HG02571 (cell line): ENCODE measurements at regions not wholly inside any gene's neighbourhood (a gene's known extent, or its start where the extent isn't known, plus 50 kb on each side); places are given as distances from the start of the nearest gene placed in this dataset.

Experiments used
- ATAC-seq: cut with Tn5 transposase; IDR thresholded peaks from one replicate; pipeline ENCODE4 v1.9.1; 2021; ENCODE audit warnings: mild to moderate bottlenecking, moderate library complexity; ENCODE audit not compliant: unreplicated experiment

DNA sequence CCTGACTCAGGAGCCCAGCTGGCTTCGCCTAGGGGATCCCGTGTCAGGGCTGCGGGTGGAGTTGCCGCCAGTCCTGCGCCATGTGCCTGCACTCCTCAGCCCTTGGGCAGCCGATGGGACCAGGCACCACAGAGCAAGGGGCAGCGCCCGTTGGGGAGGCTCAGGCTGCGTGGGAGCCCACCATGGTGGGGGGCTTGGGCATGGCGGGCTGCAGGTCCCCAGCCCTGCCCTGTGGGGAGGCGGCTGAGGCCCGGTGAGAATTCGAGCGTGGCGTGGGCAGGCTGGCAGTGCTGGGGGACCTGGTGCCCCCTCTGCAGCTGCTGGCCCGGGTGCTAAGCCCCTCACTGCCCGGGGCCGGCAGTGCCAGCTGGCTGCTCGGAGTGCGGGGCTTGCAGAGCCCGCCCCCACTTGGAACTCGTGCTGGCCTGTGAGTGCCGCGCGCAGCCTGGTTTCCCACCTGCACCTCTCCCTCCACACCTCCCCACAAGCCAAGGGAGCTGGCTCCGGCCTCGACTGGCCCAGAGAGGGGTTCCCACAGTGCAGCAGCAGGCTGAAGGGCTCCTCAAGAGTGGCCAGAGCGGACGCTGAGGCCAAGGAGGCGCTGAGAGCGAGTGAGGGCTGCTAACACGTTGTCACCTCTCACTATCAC, 135.1 kb upstream of the SEL1L start:
- no peak for ATAC-seq

DNA sequence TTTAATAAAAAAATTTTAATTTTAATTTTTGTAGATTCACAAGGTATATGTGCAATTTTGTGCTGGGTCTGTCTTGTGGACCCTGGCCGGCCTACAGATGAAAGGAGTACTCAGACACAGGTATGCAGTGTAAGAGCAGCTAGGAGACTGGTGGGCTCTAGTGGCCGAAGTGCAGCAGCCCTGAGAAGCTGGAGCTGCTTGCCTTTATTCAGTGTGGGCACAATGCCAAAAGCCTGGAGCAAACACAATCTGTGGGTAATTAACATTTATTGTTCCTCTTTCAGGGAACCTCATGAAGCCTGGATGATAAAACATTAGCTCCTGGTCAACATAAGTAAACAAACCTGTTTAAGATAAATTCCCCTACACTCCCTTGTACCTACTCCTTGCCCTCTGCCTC, 135.7 kb upstream of the SEL1L start:
- no peak for ATAC-seq

DNA sequence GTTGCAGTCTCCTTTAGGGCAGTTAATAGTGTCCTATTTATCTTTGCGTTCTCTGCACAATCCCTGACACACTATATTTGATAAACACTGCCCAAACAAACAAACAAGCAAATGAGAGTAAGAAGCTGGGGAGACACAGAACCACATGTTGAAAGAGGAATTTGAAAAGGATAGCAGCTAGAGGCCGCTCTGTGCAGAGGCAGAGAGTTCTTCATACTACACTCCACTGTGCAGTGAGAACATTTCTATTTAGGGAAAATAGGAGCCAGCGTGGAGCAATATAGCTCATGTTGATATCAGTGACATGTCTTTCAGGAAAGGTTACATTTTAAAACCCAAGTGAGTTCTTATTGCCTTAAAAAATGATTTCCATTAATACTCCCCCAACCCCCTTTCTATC, 140.3 kb upstream of the SEL1L start:
- ATAC-seq = no peak

DNA sequence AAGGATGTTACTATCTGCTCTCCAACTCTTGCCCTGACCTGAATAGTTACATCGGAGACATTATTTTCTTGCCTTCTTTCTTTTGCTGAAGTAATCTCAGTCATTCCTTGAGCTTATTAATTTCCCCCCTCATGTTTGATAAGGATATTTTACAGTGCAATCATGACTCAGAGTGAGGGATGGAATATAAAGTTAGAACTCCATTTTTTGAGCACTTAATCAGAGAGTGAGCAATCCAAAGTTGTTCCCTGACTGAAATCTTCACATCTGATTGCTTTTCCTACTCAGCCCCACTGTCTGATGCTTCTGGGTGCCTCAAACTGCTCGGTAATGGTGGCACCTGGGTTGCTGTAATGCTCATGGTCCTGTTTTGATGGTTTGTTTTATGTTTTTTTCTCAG, 142.7 kb upstream of the SEL1L start:
- ATAC-seq = no peak

DNA sequence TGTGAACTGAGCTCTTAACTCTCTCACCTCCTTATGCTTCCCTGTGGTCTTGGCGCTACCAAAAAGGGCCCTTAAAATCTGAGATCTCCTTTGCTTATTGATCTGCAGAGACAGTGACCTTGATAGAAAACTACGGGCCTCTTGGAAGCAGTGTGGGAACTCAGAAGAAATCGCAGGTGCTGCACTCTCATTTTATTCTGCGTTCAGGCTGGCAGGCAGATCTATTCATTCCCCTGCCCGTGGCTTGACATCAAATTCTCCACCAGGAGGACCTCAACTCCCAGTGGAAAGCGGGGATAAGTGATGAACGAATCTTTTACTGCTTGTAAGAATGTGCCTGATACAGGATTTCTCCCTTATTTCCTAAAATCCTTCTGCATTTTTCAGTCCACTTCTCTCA, 143.2 kb upstream of the SEL1L start:
- no peak for ATAC-seq

DNA sequence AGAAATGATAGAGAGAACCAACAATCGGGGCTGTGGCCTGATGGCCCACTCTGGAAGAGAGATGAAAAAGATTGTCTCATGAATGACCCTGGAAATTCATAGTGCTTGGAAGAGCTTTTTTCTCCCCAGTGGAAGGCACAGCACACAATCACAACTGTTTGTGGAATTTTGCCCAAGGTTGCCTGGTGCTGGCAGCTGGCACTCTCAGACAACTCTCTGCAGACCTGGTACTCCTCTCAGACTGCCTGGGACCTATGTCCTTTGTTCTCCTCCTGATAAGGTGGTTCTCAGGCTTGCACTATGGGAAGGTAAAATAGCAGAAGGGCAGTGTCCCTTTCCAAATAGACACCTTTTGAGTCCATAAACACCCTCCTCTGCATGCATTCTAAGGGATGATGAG, 144.1 kb upstream of the SEL1L start:
- no peak for ATAC-seq

DNA sequence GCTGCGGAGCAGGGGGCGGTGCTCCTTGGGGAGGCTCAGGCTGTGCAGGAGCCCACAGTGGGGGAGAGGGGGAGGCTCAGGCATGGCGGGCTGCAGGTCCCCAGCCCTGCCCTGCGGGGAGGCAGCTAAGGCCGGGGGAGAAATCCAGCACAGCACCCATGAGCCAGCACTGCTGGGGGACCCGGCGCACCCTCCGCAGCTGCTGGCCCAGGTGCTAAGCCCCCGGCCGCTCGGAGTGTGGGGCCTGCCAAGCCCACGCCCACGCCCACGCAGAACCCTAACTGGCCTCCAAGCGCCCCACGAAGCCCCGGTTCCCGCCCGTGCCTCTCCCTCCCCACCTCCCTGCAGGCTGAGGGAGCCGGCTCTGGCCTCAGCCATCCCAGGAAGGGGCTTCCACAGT, 145.6 kb upstream of the SEL1L start:
- ATAC-seq = no peak

DNA sequence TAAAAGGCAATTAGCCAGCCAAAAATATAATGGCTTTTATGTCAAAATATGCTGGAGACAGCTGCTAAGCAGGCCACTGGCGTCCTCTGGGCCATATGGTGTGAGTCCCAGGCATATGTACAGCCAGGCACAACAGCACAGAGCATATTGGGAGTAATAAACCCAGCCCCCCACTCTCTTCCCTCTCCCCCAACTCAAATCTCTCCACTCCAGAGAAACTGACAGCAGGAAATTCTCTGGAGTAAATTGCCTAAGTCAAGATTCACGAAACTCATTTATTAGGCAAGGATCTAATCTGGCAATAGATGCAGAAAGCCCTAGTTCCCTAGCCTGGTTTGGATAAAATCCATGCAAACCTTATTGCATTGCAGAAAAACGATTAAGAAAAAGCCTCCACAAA, 147.9 kb upstream of the SEL1L start:
- no peak for ATAC-seq

DNA sequence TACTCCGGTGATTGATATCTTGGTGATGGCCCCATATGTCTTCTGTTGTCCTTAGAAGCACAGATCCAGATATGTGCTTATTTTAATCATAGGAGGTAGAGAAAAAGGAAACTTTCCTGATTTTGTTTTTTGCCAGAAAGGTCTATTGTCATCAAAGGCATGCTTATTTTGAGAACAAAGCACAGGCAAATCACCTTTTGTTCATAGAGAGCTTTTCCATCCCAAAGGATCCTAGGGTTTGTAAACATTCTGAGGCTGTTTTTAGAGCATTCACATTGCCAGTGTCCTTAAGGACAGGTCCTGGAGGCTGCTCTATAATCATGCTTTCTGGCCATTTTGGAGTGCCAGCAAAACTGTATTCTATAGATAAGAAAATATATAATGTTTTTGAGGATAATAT, 148.5 kb upstream of the SEL1L start:
- ATAC-seq = no peak

DNA sequence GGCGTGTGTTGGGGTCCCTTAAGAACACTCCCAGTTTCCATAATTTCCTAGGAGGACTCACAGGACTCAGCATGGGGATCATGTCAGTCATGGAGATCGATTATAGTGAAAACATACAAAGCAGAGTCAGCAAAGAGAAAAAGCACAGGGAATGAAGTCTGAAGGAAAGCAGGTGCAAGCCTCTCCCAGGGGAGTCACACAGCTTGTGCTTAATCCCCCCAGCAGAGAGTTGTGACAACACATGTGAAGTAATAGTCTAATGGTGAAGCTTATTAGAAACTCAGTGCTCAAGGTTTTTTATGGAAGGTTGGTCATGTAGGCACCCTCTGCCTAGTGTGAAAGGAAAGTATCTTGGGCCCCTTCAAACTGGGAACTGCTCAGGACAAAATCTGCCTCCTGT, 149.0 kb upstream of the SEL1L start:
- no peak for ATAC-seq

DNA sequence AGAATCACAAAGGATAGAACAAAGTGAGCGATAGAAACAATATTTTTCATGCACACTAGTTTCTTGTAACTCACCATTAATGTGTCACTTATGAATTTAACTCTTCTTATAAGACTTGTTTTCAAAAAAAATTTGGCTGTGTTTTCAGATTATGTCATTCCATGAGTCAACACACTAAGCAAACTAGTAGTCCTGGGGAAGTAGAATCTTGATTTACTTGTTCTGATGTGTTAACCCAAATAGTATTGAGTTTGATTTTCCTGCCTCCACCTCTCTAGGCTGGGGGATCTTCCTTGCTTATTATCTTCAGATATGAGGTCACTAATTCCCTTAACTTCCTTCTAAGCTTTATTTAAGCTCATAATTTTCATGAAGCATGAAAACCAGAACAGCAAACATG, 151.0 kb upstream of the SEL1L start:
- no peak for ATAC-seq

DNA sequence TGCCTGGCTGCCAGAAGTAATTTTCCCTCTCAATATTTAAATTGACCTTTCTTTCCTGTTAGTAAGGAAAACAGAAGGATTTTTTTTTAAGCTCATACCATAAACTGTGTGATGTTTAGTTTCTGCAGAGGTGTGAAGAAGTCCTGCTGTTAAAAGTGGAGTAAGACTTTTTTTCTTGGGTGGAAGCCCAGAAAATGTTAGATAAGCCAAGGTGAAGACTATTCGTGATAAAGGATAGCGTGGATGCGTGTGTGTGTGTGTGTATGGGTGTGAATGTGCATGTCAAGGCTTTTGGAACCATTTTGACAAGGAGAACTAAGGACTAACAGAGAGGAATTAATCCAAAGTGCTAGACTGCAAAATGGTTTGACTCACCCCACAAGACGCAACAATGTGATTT, 152.9 kb upstream of the SEL1L start:
- no peak for ATAC-seq

DNA sequence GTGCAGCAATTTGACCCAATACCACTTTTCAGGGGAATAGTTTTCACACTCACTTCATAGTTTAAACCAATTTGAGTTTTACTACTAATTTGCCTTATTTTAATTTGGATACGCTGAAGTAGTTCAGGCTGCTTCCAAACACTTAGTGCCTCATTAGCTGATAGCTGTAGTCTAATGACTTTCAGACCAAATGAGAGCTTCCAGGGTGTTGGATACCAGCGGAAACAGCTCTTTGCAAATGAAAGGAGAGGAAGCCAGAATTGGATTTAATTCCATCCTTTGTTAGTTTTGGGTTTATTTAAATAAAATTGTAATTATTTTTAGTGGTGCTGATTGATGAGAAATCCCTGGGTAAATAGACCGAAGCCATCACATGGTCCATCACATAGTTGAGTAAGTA, 158.3 kb upstream of the SEL1L start:
- no peak for ATAC-seq

DNA sequence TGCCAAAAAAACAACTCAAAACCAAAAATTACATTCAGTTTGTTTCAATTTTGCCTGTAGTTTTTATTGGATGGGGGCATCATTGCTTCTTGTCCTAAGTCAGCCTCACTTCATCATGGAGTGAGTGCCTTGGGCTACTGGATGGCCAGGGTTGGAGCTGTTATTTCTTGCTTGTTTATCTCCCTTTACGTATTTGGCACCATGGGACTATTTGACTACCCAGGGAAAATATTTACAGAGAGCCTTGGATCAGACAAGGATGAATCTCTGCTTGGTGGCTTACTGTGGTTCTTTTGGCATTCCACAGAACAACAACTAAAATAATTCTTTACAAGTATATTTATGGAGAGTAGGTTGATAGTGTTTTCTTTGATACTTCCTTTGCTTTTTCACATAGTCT, 160.8 kb upstream of the SEL1L start:
- ATAC-seq = no peak

DNA sequence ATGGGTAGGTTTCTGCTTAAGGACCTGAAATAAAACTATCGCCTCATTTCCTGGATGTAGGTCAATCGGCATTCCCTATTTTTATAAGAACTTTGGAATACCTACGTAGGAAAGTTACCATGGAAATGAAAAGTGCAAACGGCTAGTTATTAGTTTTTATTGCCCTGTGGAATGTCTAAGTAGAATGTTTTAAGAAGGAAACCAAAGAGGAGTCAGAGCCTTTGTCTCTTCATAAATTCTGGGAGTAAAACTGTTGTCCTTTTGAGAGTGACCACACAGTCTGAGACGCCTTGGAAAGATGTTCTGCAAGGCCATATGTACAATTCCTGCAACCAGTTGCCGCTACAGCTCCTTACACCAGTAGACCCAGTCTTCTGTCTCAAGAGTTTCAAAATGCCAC, 176.0 kb upstream of the SEL1L start:
- ATAC-seq = no peak

DNA sequence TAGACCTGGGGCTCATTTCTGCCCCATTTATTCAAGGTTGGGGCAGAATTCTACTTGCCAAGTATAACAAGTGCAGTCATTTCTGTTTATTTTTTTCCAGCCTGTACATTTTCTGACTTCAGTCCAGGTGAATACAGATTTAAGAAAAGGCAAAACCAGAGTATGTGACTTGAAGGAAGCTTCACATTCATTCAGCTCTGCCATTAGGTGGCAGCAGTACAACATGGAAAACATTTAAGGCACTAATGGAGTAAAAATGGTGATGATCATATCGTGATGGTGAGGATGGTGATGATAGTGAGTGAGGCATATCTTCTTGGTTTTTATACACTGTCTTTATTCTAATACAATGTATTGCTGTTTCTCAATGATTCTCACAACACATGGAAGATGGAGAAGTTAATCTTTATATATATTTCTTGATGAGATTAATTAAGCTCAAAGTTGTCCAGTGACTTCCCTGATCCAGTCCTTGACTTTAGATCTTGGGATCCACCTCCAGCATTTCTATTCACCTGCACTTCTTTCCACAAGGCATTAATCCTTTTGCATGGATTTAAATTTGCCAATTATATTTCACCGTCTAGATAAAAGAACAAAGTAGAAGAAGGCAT, 176.7 kb upstream of the SEL1L start:
- ATAC-seq = no peak

DNA sequence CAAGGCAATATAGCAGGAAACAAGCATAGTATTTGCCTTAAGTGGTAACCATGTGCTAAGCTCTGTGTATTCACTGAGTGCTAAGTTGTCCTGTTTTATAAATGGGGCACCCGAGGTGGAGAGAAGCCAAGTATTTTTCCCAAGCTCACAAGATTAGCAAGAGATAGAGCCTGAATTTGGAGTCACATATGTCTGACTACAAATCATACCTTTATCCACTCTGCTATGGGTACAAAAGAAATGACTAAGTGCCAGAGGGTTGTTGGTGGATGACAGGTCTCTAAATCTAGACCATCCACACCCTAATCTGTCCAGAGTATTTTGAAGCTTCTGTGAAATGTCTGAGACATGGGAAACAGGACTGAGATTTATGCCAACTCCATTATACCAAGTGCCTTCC, 182.1 kb upstream of the SEL1L start:
- no peak for ATAC-seq

DNA sequence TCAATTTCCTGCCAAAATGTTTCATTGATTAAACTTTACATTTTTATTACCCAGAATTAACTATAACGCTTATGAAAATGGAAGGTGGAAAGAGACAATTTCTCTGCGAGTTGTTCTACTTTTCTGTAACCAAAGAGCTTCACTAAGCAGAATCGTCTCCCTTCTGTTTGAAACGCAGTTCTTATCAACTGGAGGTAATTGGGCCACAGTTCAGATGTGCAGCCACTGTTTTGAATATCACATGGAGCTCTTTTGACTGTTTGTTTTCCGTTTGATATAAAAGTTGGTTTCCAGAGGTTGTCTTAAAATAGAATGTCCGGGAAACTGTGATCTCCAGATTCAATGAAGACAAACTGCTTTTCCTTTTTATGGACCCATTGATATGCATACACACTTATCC, 183.3 kb upstream of the SEL1L start:
- no peak for ATAC-seq

DNA sequence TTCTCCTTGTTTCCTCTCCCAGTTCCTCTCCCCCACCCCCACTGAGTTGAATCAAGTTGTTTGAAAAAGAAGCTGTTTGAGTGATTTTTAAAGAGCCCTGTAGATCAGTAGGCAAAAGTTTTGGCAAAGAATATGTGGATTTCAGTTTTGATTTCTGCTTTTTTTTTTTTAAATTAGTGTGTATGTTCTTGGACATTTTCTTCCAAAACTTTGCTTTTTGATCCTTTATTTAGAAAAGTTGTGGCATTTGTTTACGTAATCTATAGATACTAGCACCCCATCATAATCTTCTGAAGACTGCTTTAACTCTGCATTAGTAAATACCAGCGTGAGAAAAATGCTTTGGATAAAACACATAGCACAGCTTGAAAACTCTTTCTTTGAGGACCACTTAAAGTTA, 190.3 kb upstream of the SEL1L start:
- no peak for ATAC-seq

DNA sequence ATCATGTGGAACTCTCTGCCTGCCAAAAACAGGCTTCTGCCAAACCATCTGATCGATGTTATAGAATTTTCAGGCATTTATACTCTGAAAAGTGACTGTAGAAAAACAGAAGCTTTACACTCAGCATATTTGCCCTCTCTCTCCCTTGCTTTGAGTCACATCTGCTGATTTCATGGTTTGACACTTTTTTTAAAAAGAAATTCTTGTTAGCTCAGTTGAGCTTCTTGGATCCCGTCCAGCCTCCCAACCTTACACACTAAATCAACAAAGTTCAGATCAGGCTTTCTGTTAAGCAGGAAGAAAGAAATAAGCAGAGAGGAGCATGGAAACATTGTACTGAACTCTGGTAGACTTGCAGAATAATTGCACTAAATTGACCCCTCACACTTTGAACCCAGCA, 193.6 kb upstream of the SEL1L start:
- no peak for ATAC-seq

DNA sequence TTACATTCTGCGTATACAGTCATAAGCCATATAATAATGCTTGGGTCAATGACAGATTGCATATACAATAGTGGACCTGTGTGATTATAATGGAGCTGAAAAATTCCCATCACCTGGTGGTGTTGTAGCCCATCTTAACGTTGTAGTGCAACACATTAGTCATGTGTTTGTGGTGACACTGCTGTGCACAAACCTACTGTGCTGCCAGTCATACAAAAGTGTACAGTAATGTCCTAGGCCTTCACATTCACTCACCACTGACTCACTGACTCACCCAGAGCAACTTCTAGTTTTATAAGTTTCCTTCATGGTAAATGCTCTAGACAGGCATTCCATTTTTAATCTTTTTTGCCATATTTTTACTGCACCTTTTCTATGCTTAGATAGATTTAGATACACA, 194.8 kb upstream of the SEL1L start:
- no peak for ATAC-seq

DNA sequence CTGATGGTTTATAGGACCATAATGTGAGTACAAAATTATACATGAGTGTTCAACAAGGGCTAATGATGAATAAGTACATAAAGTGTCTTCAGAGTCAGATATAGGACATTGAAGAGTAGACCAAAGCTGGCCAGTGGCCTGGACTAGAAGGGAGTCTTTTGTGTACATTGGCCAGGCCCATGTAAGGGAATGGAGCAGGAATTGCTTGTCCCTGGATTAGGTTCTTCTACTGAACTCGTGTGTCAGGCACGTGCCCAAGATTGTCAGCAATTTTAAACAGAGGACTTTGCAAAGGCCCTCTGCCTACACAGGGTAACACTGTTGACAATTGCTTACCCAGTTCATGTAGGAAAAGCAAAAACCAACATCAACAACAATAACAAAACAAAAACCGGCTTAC, 196.0 kb upstream of the SEL1L start:
- ATAC-seq = no peak

DNA sequence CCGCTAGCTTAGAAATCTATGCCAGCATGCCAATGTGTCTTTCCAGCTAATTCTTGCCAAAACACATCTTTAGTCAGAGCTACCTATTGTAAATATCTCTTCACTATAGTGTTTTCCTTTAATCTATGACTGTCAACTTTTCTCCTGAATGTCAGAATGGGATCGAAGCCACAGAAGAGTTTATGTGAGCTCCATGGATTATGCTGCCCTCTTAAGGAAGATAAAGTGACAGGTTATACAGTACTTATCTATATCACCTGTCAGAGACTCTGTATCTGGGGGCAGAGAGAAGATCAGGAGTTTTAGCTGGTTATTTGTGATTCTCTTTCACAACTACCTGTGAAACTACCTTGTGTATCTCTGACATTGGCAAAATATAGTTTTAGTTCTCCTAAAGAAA, 204.3 kb upstream of the SEL1L start:
- no peak for ATAC-seq
